CD14-positive monocyte (primary cell): ENCODE measurements at regions not wholly inside any gene's neighbourhood (a gene's known extent, or its start where the extent isn't known, plus 50 kb on each side); places are given as distances from the start of the nearest gene placed in this dataset.

ENCODE experiments used
- DNase-seq, 3 donors: peaks; one replicate each; pipeline ENCODE4 v3.0.0-alpha.2; 2011 to 2022
- H2AFZ ChIP-seq: 2 replicates; pipeline ENCODE4 v1.6.0; 2012; ENCODE audit warnings: mild to moderate bottlenecking, low read depth, low read length, inconsistent platforms; ENCODE audit not compliant: insufficient read depth, poor library complexity, severe bottlenecking
- H3K27ac ChIP-seq, 2 donors: 1 replicate in 1 of 2; 2 replicates in 1 of 2; pipeline ENCODE4 v1.5.1; 2012 to 2013; ENCODE audit warnings: low read length in 2 of 2, control low read depth in 1 of 2, inconsistent platforms in 1 of 2, low read depth in 1 of 2, mild to moderate bottlenecking in 1 of 2
- H3K27me3 ChIP-seq, 2 donors: one replicate each; pipeline versions ENCODE4 v1.6.0 to v1.6.1; 2011 to 2013; ENCODE audit warnings: low read length in 2 of 2; ENCODE audit not compliant: control insufficient read depth in 2 of 2, insufficient read depth in 2 of 2
- H3K36me3 ChIP-seq, 2 donors: replicated peaks in 1 of 2; 1 replicate in 1 of 2; 2 replicates in 1 of 2; pipeline versions ENCODE4 v1.5.1 to v1.6.1; 2012 to 2013; ENCODE audit warnings: low read length in 2 of 2, control low read depth in 1 of 2, inconsistent platforms in 1 of 2, mild to moderate bottlenecking in 1 of 2; ENCODE audit not compliant: insufficient read depth in 2 of 2, control insufficient read depth in 1 of 2
- H3K4me1 ChIP-seq, 2 donors: 1 replicate in 1 of 2; 2 replicates in 1 of 2; pipeline versions ENCODE4 v1.5.1 to v1.6.1; 2012 to 2013; ENCODE audit warnings: low read length in 2 of 2, control low read depth in 1 of 2, inconsistent platforms in 1 of 2, mild to moderate bottlenecking in 1 of 2, moderate library complexity in 1 of 2; ENCODE audit not compliant: insufficient read depth in 2 of 2, control insufficient read depth in 1 of 2
- H3K4me2 ChIP-seq: replicated peaks from 2 replicates; pipeline ENCODE3; 2012; ENCODE audit warnings: low read length, moderate library complexity, mild to moderate bottlenecking; ENCODE audit not compliant: poor library complexity, severe bottlenecking; ENCODE audit errors: extremely low read depth
- H3K4me3 ChIP-seq, 3 experiments: fragments of 200-600 bp in 1 of 3; sonication (generic) in 1 of 3; replicated peaks in 1 of 3; 1 replicate in 2 of 3; 2 replicates in 1 of 3; pipeline ENCODE4 v1.5.1; 2011 to 2013; ENCODE audit warnings: low read length in 3 of 3, mild to moderate bottlenecking in 3 of 3, control low read depth in 2 of 3, low read depth in 2 of 3, inconsistent platforms in 1 of 3, moderate library complexity in 1 of 3
- H3K79me2 ChIP-seq: 2 replicates; pipeline ENCODE4 v1.6.0; 2012; ENCODE audit warnings: mild to moderate bottlenecking, control low read depth, inconsistent platforms, low read length, moderate library complexity; ENCODE audit not compliant: insufficient read depth
- H3K9ac ChIP-seq: 2 replicates; pipeline ENCODE4 v1.6.0; 2017; ENCODE audit warnings: low read length, mild to moderate bottlenecking; ENCODE audit not compliant: insufficient read depth, poor library complexity, severe bottlenecking
- H3K9me3 ChIP-seq, 2 donors: replicated peaks in 1 of 2; 1 replicate in 1 of 2; 2 replicates in 1 of 2; pipeline versions ENCODE4 v1.5.1 to v1.6.1; 2012 to 2013; ENCODE audit warnings: low read length in 2 of 2, control low read depth in 1 of 2; ENCODE audit not compliant: control insufficient read depth in 1 of 2, insufficient read depth in 1 of 2
- H4K20me1 ChIP-seq: 2 replicates; pipeline ENCODE4 v1.6.0; 2012; ENCODE audit warnings: mild to moderate bottlenecking, low read length, control low read depth, moderate library complexity; ENCODE audit not compliant: insufficient read depth
- H3K27ac Mint-ChIP-seq, 7 donors: one replicate each; pipeline ENCODE4 v1.8.0; 2020; ENCODE audit warnings: mild to moderate bottlenecking in 7 of 7, mixed read lengths in 7 of 7, moderate library complexity in 6 of 7, inconsistent platforms in 2 of 7
- H3K27me3 Mint-ChIP-seq, 3 donors: one replicate each; pipeline ENCODE4 v1.8.0; 2021 to 2022; ENCODE audit warnings: low read depth in 3 of 3, mild to moderate bottlenecking in 3 of 3, mixed read lengths in 3 of 3, moderate library complexity in 3 of 3, inconsistent platforms in 1 of 3
- H3K36me3 Mint-ChIP-seq, 2 donors: one replicate each; pipeline ENCODE4 v1.8.0; 2020; ENCODE audit warnings: mixed read lengths in 2 of 2, inconsistent platforms in 1 of 2, mild to moderate bottlenecking in 1 of 2
- H3K4me1 Mint-ChIP-seq: one replicate; pipeline ENCODE4 v1.8.0; 2020; ENCODE audit warnings: mild to moderate bottlenecking, mixed read lengths
- H3K4me3 Mint-ChIP-seq, 2 donors: one replicate each; pipeline ENCODE4 v1.8.0; 2020; ENCODE audit warnings: mild to moderate bottlenecking in 2 of 2, mixed read lengths in 2 of 2, moderate library complexity in 1 of 2
- H3K9me3 Mint-ChIP-seq, 7 donors: one replicate each; pipeline ENCODE4 v1.8.0; 2020 to 2022; ENCODE audit warnings: mixed read lengths in 7 of 7, mild to moderate bottlenecking in 6 of 7, moderate library complexity in 6 of 7, inconsistent platforms in 2 of 7
- WGBS: methylation state at CpG from one replicate; pipeline ENCODE4 v1.1.5; 2013; ENCODE audit warnings: missing lambda C conversion rate; ENCODE audit not compliant: insufficient coverage; 5-methylcytosine and 5-hydroxymethylcytosine counted together
- intact Hi-C, 2 donors: fragments of 100-400 bp; cut with micrococcal nuclease; formaldehyde crosslinking; loops; one replicate each; pipeline versions ENCODE4 v1.15.0 to v1.15.1; 2023
- TF ChIP-seq, protein P1 (sequence below): fragments of 200-600 bp; IDR thresholded peaks from one replicate; pipeline ENCODE4 v1.8.0; 2022; ENCODE audit warnings: antibody characterized with exemption, mild to moderate bottlenecking

DNA sequence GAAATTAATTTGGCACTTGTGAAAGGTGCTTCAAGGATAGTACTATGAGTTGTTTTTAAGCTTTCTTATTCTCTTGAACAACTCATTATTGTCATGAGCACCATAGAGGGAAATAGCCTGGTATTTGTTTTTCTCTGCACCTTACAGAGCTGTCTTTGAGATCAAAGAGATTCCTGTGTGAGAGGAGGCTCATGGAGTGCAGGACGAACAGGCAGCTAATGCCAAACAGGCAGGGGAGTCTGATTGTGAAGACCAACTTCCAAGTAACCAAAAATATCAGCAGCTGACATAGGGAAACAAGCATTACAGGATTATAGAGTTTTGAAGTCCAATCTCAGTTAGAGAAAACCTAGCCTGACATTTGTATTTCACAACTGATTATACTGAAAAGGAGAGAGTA lies 110.6 kb upstream of the TENT5A start:
- DNase-seq: no peak
- Mint-ChIP-seq H3K4me3 (no peak overlapping the region), H3K4me1 (peaks cover 8% of the 10 kb centered on the region), H3K9me3 (peaks cover 0 to 2% (median 0%) of the 10 kb centered on the region in 7 donors), H3K27ac (peak overlapping the region in 1 of 7 donors; percentile 10), H3K36me3 (no peaks in the 10 kb centered on the region), H3K27me3 (peaks cover 0 to 2% (median 0%) of the 10 kb centered on the region in 3 donors)
- Histone ChIP-seq H3K36me3 (no peaks in the 10 kb centered on the region), H4K20me1 (no peaks in the 10 kb centered on the region), H3K4me1 (no peaks in the 10 kb centered on the region), H3K27me3 (no peaks in the 10 kb centered on the region), H3K79me2 (no peaks in the 10 kb centered on the region), H3K4me3 (no peak overlapping the region), H2AFZ (no peak overlapping the region), H3K9ac (no peak overlapping the region), H3K9me3 (no peaks in the 10 kb centered on the region), H3K4me2 (no peak overlapping the region), H3K27ac (no peak overlapping the region)
- intact Hi-C loops: loop anchor here in 1 of 2 donors (5.0 kb wide), 1 partner anchor 321 kb away; no protein-coding TSS in a partner anchor
- TF ChIP-seq, protein P1, sequence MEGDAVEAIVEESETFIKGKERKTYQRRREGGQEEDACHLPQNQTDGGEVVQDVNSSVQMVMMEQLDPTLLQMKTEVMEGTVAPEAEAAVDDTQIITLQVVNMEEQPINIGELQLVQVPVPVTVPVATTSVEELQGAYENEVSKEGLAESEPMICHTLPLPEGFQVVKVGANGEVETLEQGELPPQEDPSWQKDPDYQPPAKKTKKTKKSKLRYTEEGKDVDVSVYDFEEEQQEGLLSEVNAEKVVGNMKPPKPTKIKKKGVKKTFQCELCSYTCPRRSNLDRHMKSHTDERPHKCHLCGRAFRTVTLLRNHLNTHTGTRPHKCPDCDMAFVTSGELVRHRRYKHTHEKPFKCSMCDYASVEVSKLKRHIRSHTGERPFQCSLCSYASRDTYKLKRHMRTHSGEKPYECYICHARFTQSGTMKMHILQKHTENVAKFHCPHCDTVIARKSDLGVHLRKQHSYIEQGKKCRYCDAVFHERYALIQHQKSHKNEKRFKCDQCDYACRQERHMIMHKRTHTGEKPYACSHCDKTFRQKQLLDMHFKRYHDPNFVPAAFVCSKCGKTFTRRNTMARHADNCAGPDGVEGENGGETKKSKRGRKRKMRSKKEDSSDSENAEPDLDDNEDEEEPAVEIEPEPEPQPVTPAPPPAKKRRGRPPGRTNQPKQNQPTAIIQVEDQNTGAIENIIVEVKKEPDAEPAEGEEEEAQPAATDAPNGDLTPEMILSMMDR: no peak
- WGBS: no CpG with 5 or more reads among the region's 1 CpG

GRCh38 chr6:81861281-81861680 lies 108.8 kb upstream of the TENT5A start:
- Mint-ChIP-seq H3K27ac (no peak overlapping the region), H3K36me3 (no peaks in the 10 kb centered on the region), H3K9me3 (peaks cover 0 to 2% (median 0%) of the 10 kb centered on the region in 7 donors), H3K4me1 (peaks cover 8% of the 10 kb centered on the region), H3K4me3 (no peak overlapping the region), H3K27me3 (peaks cover 0 to 2% (median 0%) of the 10 kb centered on the region in 3 donors)
- Histone ChIP-seq H3K9ac (no peak overlapping the region), H3K79me2 (no peaks in the 10 kb centered on the region), H3K4me1 (no peaks in the 10 kb centered on the region), H3K4me2 (no peak overlapping the region), H3K36me3 (no peaks in the 10 kb centered on the region), H2AFZ (no peak overlapping the region), H3K27me3 (no peaks in the 10 kb centered on the region), H3K4me3 (no peak overlapping the region), H4K20me1 (no peaks in the 10 kb centered on the region), H3K27ac (no peak overlapping the region), H3K9me3 (no peaks in the 10 kb centered on the region)
- intact Hi-C loops: loop anchor here in 1 of 2 donors (5.0 kb wide), 1 partner anchor 319 kb away; no protein-coding TSS in a partner anchor
- WGBS: no CpG with 5 or more reads among the region's 1 CpG
- no peak for DNase-seq
- TF ChIP-seq, protein P1: no peak
